Epithelial cell of prostate (primary cell): ENCODE measurements at regions not wholly inside any gene's neighbourhood (a gene's known extent, or its start where the extent isn't known, plus 50 kb on each side); places are given as distances from the start of the nearest gene placed in this dataset.
A peak's percentile ranks its signal among the peaks of the same experiment; 100 is the strongest.

Source experiments
- DNase-seq: peaks from one replicate; pipeline ENCODE4 v3.0.0-alpha.2; 2011; ENCODE audit warnings: low read depth, low spot score
- H3K27ac ChIP-seq: fragments of 450-650 bp; 2 replicates; pipeline ENCODE4 v1.5.1; 2017; ENCODE audit warnings: mild to moderate bottlenecking

DNA sequence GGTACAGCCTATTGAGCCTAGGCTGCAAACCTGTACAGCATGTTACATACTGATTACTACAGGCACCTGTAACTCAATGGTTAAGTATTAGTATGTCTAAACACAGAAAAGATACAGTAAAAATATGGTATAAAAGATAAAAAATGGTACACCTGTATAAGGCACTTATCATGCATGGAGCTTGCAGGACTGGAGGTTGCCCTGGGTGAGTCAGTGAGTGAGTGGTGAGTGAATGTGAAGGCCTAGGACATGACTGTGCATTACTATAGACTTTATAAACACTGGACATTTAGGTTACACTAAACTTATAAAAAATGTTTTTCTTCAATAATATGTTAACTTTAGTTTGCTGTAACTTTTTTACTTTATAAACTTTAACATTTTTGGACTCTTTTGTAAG lies 171.3 kb downstream of the SLC28A3 start:
- peak overlapping the region; percentile 27 for H3K27ac ChIP-seq
- DNase-seq, result no peak

DNA sequence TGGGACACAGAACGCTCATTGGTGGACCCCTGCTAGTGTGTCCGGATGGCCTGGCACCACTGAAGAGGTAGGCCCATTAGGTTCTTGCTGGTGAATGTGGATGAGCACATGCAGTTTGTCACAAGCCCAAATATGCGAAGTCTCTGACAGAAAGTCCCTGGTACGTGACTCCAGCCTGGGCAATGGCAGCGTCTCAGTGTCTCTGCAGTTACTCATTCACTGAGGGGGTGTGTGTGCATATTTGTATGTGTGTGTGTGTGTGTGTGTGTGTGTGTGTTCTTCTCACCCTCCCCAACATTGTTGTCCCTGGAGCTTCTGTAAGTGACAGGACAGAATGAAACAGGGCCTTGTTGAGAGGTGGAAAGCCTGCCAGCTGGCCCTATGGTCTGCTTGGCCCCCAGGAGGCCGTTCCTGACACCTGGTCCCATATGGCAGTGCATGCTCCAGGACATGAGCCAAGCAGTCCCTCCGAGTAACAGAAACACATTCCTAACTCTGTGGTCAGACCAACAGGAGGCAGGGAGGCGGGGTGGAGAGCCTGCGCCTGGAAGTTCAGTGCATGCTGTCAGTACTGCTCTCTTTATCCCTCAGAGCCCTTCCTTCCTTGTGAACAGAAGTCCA lies 169.9 kb downstream of the SLC28A3 start:
- peak overlapping the region; percentile 27 for H3K27ac ChIP-seq
- peak; percentile 20 for DNase-seq

DNA sequence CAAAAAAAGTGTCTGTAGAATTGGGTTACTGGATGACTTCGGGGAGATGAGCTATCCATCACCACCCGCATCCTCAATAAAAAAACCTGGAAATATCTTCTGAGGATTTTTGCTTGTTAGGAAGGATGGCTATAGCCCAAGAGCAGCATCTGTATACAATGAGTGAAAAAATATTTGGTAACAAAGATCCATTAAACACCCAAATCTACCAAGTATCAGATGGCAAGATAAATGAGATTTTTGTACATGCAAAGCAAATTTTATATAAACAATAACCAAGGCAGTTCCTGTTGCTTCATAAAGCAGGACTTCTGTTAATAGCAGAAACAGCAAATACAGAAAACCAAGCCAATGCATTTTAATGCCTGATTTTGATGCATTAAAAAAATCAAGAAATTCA lies 166.6 kb downstream of the SLC28A3 start:
- no peak overlapping the region for H3K27ac ChIP-seq
- DNase-seq, result no peak

DNA sequence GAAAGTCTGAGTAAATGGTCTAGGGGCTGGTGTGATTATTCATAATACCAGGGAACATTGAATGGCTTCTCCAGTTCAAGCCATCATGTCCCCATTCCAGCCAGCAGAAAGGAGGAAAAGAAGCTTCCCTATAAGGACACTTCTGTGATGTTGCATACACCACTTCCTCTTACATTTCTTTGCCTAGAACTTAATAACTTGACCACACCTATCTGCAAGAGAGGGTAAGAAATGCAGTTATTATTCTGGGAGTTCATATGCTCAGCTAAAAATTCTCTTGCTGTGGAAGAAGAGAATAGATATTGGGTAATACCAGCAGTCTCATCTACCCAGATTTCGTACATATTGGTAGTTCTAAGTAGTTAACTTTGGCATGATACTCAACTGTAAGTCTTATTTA lies 166.1 kb downstream of the SLC28A3 start:
- H3K27ac ChIP-seq, result no peak overlapping the region
- no peak for DNase-seq

DNA sequence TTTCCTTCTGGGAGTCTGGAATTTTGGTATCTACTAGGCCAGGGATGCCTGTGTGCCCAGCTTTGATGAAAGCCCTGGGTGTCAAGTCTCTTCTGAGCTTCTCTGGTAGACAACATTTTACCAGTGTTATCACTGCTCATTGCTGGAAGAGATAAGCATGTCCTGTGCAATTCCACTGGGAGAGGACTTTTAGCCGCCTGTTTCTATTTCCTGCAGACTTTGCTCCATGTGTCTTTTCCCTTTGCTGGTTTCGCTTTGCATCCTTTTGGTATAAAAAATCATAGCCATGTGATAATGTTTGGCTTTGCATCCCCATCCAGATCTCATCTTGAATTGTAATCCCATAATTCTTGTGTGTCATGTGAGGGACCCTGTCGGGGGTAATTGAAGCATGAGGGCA lies 163.2 kb downstream of the SLC28A3 start:
- no peak for DNase-seq
- H3K27ac ChIP-seq, result no peak overlapping the region

DNA sequence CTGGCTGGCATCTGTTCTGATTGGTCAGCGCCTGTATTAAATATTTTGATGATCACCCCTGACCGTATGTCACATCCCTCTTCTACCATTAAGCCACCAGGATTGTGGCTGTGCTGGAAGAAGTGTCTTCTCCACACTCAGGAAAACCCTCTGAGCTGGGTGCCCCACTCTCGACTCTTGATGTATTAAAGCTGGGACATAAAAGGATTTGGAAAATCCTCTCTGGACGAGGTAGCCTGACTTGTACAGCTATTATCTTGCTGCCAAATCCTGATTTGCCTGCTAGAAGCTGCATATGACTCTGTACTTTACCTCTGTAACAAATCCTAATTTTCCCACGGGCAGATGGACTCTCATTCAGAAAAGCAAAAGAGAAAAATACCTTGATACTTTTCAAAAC lies 161.0 kb downstream of the SLC28A3 start:
- H3K27ac ChIP-seq, result no peak overlapping the region
- DNase-seq, result no peak

DNA sequence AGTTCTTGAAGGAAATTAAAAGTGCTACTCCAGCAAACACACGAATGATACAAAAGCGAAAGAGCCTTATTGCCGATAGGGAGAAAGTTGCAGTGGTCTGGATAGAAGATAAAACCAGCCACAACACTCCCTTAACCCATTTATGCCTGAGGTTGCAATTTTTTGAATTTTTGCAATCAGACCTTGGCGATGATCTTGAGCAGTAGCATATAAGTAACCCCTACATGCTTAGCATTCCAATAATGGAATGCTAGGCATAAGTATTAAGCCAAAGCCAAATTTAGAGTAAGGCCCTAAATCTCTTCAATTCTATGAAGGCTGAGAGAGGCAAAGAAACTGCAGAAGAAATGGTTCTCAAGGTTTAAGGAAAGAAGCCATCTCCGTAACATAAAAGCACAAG lies 153.5 kb downstream of the SLC28A3 start:
- H3K27ac ChIP-seq, result no peak overlapping the region
- DNase-seq, result no peak

DNA sequence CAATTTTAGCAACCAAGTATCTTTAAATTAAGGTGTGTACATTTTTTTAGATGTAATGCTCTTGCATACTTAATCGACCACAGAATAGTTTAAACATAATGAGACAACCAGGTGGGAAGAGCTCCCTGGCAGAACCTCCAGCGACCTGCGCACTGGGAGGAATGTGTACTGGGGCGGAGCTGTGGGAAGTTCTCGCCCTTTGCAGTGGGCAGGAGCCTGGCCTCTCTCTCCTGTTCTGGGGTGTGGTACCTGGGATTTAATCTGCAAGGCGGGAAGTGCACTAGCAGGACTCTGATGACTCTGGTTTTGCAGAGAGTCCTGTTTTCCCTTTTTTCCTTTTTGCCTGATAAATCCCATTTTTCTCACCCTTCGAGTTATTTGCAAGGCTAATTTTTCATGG lies 150.7 kb downstream of the SLC28A3 start:
- DNase-seq, result no peak
- H3K27ac ChIP-seq, result no peak overlapping the region

DNA sequence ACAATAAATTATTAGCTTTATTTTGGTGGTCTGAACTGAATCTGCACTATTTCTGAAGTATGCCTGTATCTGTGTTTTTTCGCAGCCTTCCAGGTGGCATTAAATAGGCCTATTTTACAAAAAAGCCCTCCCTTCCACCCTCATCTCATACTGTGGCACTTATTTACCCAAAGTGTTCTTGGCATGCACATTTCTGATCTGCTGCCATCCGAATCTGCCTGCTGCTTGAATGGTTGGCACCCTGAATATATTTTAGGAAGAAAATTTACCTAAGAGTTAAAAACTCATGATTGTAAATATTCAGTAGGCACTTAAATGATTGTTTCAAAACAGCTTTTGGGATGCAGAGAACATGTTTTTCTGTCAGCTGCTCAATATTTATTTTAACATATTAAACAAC lies 150.1 kb downstream of the SLC28A3 start:
- DNase-seq, result no peak
- H3K27ac ChIP-seq, result no peak overlapping the region

DNA sequence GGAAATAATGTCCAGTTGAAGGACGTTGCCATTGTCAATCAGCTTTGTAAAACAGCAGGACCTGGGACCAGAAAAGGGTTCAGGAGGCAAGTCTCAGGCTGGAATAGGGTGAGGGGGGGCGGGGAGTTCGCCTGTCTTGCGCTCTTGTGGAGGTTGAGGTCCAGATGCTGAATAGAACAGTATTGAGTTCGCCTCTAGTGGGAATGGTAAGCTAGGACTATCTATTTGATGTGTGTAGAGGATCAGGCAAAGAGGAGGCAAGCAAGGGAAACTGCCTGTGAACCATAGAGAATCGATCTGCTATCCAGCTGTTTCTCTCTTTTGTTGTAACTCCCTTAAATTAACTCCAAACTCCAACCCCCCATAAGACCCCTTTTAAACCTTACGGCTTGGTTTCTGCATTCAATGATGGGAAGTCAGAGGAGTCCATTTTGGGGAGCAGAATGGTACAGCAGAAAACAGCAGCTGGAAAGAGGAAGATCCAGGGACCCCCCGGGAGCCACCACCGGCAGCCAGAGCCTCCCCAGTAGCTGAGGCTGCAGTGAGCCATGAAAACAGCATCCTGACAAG lies 133.7 kb downstream of the SLC28A3 start:
- H3K27ac ChIP-seq, result no peak overlapping the region
- DNase-seq, result no peak

DNA sequence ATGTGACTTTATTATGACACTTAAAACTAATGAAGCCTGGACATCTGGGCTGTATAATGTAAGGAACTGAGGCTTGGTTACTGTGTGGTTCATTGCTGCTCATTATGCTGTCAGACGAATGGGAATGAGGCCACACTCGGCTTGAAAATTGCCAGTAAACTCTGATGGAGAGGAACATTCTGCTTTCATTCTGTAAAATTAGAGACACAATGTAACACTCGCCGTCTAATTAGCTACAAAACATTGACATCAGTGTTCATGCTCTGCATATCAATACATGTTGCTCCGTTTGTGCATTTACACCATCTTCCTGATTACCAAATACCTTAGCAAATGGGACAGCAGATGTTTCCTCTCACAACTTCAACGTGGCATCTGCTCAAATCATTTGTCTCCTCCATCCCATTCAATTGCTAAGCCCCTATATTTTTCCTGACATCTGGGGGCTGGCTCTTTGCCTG lies 133.0 kb downstream of the SLC28A3 start:
- no peak for DNase-seq
- no peak overlapping the region for H3K27ac ChIP-seq

DNA sequence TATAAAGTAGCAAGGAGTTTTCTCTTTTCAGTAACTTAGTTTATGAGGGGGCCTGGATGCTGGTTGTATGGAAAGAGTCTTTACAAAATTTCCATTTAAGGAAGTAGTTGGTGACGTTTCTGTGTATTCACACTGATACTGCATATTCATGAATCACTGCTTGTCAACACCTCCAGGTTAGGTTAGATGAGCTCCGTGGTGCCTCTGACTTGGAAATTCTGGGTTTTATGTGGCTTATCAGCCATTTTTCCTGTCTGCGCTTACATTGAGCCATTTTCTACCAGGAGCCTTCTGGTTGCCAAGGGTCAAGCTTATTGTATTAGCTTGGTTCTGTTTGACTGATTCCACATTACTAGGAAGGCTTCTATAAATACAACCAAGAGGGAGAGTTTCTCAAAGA lies 128.3 kb downstream of the SLC28A3 start:
- no peak for DNase-seq
- no peak overlapping the region for H3K27ac ChIP-seq

DNA sequence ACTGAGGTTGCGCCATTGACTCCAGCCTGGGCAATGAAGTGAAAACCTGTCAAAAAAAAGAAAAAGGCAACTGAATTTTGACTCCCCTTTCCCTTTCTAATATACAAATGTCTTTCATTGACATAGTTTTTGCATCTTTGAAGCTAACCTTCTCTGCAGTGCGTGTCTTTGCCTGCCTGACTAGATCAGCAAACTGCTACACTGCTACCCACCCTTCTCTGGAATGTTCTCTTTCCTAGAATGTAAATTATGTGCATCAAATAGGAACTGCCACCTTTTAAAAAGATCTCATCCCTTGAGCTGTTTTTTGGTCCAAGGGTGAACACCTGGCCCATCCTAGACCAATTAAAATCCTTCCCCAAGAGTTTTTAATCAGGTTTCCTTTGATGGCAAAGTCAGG lies 127.6 kb downstream of the SLC28A3 start:
- peak overlapping the region; percentile 11 for H3K27ac ChIP-seq
- no peak for DNase-seq

DNA sequence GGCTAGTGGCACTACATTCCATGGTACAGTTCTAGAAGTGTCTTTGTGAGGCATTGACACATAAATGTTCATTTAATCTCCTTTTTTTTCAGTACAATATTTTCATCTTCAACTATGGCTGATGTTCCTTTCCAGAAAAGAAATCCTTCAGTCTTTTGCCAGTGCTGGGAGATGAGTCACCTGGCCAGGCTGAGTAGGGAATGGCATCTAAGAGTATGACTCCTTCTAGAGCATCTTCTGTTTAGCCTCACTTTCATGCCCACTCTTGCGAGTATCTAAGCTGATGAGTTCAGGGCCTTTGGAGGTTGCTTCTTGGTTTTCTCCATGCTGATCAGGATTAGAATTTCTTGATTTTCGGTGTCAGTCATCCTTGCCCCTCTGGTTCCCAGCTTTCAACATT lies 124.4 kb downstream of the SLC28A3 start:
- DNase-seq, result no peak
- no peak overlapping the region for H3K27ac ChIP-seq

DNA sequence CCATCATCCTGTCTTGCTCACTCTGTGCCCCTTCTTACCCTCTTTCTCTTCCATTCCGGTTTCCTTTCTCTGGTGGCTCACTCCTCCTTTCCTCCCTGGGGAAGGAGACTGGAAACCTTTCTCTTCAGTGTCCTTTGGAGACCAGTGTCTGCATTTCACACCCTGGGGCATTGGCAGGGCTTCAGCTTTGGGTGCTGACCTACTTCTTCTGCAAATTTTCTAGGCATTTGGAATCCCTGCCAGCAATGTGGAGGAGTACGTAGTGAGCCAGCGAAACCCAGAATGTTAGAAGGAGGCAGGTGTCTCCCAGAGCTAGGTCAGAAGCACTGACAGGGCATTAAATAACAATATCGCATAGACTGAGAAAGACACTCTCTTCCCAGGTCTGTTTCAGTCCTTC lies 122.2 kb downstream of the SLC28A3 start:
- no peak overlapping the region for H3K27ac ChIP-seq
- DNase-seq, result no peak

DNA sequence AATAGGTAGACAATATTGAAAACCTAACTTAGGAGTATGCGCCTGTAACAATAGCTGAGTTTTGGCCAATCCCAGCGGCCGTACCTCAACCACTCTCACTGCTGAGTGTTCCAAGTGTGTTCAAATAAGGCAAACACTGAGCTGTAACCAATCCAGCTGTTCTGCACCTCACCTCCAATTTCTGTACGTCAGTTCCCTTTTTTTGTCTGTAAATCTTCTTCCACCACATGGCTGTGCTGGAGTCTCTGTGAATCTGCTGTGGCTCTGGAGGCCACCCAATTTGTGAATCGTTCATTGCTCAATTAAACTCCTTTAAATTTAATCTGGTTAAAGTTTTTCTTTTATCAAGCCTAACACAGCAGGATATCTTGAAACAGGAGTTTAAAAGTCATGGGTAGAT lies 116.3 kb downstream of the SLC28A3 start:
- DNase-seq, result no peak
- H3K27ac ChIP-seq, result no peak overlapping the region
